ENCODE measurements at regions not wholly inside any gene's neighbourhood (a gene's known extent, or its start where the extent isn't known, plus 50 kb on each side); places are given as distances from the start of the nearest gene placed in this dataset.

DNA sequence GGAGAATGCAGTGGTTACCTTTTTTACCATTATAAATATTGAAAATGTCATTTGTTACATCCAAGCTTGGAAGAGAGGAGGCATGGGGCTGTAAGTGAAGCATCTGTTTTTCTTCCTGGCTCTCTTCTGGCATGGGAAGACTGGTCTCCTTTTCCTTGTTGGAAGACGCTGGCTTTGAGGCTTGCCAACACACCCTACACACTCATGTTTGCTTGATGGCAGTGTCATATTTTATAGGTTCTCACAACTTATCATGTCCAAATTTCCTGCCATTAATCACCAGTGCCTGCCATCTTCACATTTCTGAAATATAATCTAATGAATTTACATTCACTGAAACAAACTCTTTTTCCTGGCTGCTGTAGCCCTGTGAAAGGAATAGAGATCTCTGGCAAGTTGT is 252.9 kb downstream of the MAN2A1 start:
- no peak overlapping the region for H3K4me3 ChIP-seq (ENCODE audit: low read depth, low read length)
- no peak for DNase-seq (ENCODE audit: low read depth, low spot score)
- CTCF ChIA-PET: no interaction called here
- TF ChIP-seq, protein P1, sequence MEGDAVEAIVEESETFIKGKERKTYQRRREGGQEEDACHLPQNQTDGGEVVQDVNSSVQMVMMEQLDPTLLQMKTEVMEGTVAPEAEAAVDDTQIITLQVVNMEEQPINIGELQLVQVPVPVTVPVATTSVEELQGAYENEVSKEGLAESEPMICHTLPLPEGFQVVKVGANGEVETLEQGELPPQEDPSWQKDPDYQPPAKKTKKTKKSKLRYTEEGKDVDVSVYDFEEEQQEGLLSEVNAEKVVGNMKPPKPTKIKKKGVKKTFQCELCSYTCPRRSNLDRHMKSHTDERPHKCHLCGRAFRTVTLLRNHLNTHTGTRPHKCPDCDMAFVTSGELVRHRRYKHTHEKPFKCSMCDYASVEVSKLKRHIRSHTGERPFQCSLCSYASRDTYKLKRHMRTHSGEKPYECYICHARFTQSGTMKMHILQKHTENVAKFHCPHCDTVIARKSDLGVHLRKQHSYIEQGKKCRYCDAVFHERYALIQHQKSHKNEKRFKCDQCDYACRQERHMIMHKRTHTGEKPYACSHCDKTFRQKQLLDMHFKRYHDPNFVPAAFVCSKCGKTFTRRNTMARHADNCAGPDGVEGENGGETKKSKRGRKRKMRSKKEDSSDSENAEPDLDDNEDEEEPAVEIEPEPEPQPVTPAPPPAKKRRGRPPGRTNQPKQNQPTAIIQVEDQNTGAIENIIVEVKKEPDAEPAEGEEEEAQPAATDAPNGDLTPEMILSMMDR (IDR thresholded peaks at IDR 0.05; ENCODE audit: insufficient read depth, low read length, missing control alignments): no peak
- POLR2A ChIA-PET: no interaction called here

DNA sequence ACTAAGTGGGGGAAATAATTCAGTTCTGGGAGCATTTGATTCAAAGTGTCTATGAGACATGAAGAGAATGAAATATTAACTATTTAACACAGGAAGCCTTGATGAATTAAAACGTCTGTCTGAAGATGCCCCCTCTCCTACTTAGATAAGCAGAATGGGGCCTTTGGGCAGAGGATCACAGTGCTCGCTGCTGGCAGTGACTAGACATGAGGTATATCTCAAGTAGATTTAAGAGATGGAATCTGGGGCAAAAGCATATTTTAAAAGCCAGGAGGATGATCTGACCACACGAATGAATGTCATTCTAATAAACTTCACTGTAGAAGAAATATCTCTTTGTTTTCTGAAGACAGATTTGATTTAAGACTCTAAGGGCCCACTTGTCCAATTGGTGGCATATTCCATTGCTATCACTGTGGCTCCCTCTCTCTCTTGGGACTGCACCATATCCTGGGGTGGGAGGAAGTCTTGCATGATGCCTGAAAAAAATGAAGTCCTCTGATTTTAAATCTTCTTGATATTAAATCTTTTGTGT is 254.0 kb downstream of the MAN2A1 start:
- CTCF ChIA-PET: no interaction called here
- DNase-seq (ENCODE audit: low read depth, low spot score): no peak
- POLR2A ChIA-PET: no interaction called here
- H3K4me3 ChIP-seq (ENCODE audit: low read depth, low read length): no peak overlapping the region
- TF ChIP-seq, protein P1 (IDR thresholded peaks at IDR 0.05; ENCODE audit: insufficient read depth, low read length, missing control alignments): no peak

DNA sequence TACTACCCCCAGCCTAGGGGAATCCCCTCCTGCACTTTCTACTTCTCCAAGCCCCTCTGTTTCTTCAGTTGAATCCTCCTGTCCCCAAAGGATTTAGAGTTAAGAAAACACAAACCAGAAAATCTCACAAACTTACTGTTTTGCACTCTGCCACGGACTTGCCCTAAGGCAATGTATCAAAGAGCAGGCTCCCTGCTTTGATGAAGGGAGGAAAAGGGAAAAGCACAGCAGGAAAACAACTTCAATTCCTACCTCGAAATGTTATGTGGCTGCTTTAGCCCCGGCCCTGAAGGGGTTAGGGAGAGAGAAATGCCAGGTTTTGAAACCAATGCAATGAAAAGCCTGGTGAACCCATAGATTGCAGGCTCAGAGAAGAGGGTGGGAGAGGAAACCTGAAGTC is 254.7 kb downstream of the MAN2A1 start:
- CTCF ChIA-PET: no interaction called here
- H3K4me3 ChIP-seq (ENCODE audit: low read depth, low read length): no peak overlapping the region
- POLR2A ChIA-PET: no interaction called here
- TF ChIP-seq, protein P1 (IDR thresholded peaks at IDR 0.05; ENCODE audit: insufficient read depth, low read length, missing control alignments): no peak
- DNase-seq (ENCODE audit: low read depth, low spot score): no peak

DNA sequence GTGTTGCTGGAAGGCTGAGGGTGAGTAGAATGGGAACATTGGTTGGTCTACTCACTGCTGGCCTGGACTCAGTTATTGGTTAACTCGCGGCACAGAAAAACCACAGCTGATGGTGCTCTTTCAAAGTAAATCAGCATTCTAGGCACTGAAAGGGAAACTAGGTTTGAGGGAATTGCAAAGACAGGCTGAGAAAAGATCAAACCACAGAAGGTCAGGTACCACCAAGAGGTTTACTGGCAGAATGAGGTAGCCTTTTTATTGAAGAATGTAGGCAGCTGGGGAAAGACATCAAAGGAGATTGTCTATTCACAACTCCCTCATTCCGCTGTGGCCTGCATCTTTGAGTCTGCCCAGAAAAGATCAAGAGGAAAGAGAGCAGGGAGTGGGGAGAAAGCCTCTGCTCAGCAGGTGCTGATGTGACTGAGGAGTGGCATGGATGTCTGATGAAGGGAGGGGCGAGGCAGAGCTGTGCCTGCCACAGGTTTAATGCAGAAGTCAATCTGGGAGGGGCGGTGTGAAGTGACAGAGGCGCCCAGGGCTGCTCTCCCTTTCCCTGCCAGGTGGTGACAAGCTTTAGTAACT is 255.5 kb downstream of the MAN2A1 start:
- POLR2A ChIA-PET: no interaction called here
- TF ChIP-seq, protein P1 (IDR thresholded peaks at IDR 0.05; ENCODE audit: insufficient read depth, low read length, missing control alignments): no peak
- CTCF ChIA-PET: no interaction called here
- no peak for DNase-seq (ENCODE audit: low read depth, low spot score)
- no peak overlapping the region for H3K4me3 ChIP-seq (ENCODE audit: low read depth, low read length)

DNA sequence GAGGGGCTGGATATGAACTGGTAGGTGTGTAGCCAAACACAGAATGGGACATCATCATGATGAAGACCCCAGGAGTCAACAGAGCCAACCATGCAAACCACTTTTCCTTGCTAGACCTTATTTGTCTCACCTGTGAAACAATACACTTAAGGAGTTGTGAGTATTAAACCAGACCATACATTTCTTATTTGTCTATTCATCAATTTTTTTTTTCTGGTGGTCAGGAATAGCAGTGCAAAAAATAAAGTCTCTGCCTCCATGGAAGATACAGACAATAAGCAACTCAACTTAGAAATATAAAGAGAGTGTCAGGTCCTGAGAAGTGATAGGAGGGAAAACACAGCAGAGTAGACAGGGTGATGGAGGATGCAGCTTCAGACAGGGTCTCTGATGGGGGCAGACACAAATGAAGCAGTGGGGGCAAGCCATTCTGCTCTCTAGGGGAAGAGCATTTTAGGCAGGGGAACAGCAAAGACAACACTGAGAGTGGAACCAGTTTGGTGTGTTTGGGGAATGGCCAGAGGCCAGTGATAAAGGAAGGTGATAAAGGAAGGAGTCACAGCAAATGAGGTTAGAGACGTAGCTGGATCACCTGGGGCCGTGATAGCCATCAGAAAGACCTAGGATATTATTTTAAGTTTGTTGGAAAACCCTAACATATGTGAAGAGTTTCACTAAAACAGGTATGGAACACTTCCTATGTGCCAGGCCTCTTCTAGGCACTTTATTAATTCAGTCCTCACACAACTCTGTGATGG is 256.2 kb downstream of the MAN2A1 start:
- no peak for DNase-seq (ENCODE audit: low read depth, low spot score)
- no peak overlapping the region for H3K4me3 ChIP-seq (ENCODE audit: low read depth, low read length)
- TF ChIP-seq, protein P1 (IDR thresholded peaks at IDR 0.05; ENCODE audit: insufficient read depth, low read length, missing control alignments): no peak
- ChIA-PET CTCF (no interaction called here), POLR2A (no interaction called here)

DNA sequence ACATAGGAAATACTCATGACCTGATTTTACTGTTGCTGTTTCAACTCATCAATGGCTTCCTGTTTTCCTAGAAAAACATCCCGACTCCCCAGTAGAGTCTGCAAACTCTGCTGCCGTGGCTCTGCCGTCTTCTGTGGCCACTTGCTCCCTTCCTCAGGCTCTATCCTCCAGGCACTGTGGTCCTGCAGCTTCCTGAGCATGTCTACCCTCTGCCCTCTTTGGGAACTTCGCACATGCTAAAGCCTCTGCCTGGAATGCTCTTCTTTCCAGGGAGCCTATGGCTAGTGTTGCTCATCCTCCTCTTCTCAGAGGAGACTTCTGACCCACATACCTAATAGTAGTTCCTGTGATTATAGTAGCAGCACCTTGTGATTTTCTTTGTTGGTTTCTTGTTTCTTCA is 256.9 kb downstream of the MAN2A1 start:
- ChIA-PET CTCF (no interaction called here), POLR2A (no interaction called here)
- TF ChIP-seq, protein P1 (IDR thresholded peaks at IDR 0.05; ENCODE audit: insufficient read depth, low read length, missing control alignments): no peak
- DNase-seq (ENCODE audit: low read depth, low spot score): no peak
- H3K4me3 ChIP-seq (ENCODE audit: low read depth, low read length): no peak overlapping the region

Data from AG04449 (cell line).